HG03442 (cell line): ENCODE measurements at regions not wholly inside any gene's neighbourhood (a gene's known extent, or its start where the extent isn't known, plus 50 kb on each side); places are given as distances from the start of the nearest gene placed in this dataset.

Source experiments
- ATAC-seq: cut with Tn5 transposase; IDR thresholded peaks from one replicate; pipeline ENCODE4 v1.9.1; 2021; ENCODE audit warnings: mild to moderate bottlenecking, moderate library complexity; ENCODE audit not compliant: unreplicated experiment

GRCh38 chr3:74510261-74510818, 104.1 kb downstream of the CNTN3 start:
- no peak for ATAC-seq

- ATAC-seq = no peak
These were observed 106.8 kb downstream of the CNTN3 start for GRCh38 chr3:74507691-74508090.

- no peak for ATAC-seq
These were observed 108.2 kb downstream of the CNTN3 start for GRCh38 chr3:74506246-74506645.

GRCh38 chr3:74501007-74501406, 113.5 kb downstream of the CNTN3 start:
- ATAC-seq = no peak

GRCh38 chr3:74500257-74500656, 114.2 kb downstream of the CNTN3 start:
- ATAC-seq = no peak

GRCh38 chr3:74491874-74492273, 122.6 kb downstream of the CNTN3 start:
- ATAC-seq = no peak

GRCh38 chr3:74489050-74489792, 125.2 kb downstream of the CNTN3 start:
- no peak for ATAC-seq

GRCh38 chr3:74479915-74480314, 134.5 kb downstream of the CNTN3 start:
- no peak for ATAC-seq

- no peak for ATAC-seq
These were observed 144.1 kb downstream of the CNTN3 start for GRCh38 chr3:74470313-74470712.

- ATAC-seq = no peak
These were observed 144.7 kb downstream of the CNTN3 start for GRCh38 chr3:74469713-74470112.

GRCh38 chr3:74469151-74469550, 145.3 kb downstream of the CNTN3 start:
- ATAC-seq = no peak

- ATAC-seq = no peak
These were observed 148.6 kb downstream of the CNTN3 start for GRCh38 chr3:74465715-74466410.

- no peak for ATAC-seq
These were observed 150.9 kb downstream of the CNTN3 start for GRCh38 chr3:74463515-74463914.

- ATAC-seq = no peak
These were observed 158.3 kb downstream of the CNTN3 start for GRCh38 chr3:74456166-74456565.

GRCh38 chr3:74447221-74447620, 167.2 kb downstream of the CNTN3 start:
- no peak for ATAC-seq

- ATAC-seq = no peak
These were observed 168.9 kb downstream of the CNTN3 start for GRCh38 chr3:74445541-74445940.

- no peak for ATAC-seq
These were observed 171.4 kb downstream of the CNTN3 start for GRCh38 chr3:74443102-74443501.

- ATAC-seq = no peak
These were observed 171.8 kb downstream of the CNTN3 start for GRCh38 chr3:74442683-74443082.

GRCh38 chr3:74442068-74442467, 172.4 kb downstream of the CNTN3 start:
- no peak for ATAC-seq

- no peak for ATAC-seq
These were observed 178.3 kb downstream of the CNTN3 start for GRCh38 chr3:74436184-74436583.

GRCh38 chr3:74435631-74436030, 178.8 kb downstream of the CNTN3 start:
- no peak for ATAC-seq

GRCh38 chr3:74434406-74434805, 180.1 kb downstream of the CNTN3 start:
- no peak for ATAC-seq
